ENCODE measurements at regions not wholly inside any gene's neighbourhood (a gene's known extent, or its start where the extent isn't known, plus 50 kb on each side); places are given as distances from the start of the nearest gene placed in this dataset.

GRCh38 chr9:17852108-17852507 lies 273.2 kb downstream of the SH3GL2 start:
- TF ChIP-seq POLR2A (IDR thresholded peaks at IDR 0.05; ENCODE audit: low read depth, low read length) (no peak), TAF1 (IDR thresholded peaks at IDR 0.05; ENCODE audit: borderline replicate concordance, low read depth, low read length) (no peak), SIX5 (IDR thresholded peaks at IDR 0.05; ENCODE audit: low read depth, low read length, severe bottlenecking) (no peak), MYB (IDR thresholded peaks at IDR 0.05; ENCODE audit: borderline replicate concordance, low read depth, low read length) (no peak), SMAD5 (IDR thresholded peaks at IDR 0.05; ENCODE audit: low read depth) (no peak), TBL1XR1 (IDR thresholded peaks at IDR 0.05; ENCODE audit: low read depth, low read length) (no peak), FOS (IDR thresholded peaks at IDR 0.05; ENCODE audit: borderline replicate concordance, extremely low read depth, insufficient read length) (no peak), ZNF274 (IDR thresholded peaks at IDR 0.05; ENCODE audit: insufficient read depth, insufficient read length) (no peak), EP300 (IDR thresholded peaks at IDR 0.05; ENCODE audit: borderline replicate concordance in 1 of 2, control insufficient read depth in 1 of 2, low read depth in 2 of 2, low read length in 2 of 2) (no peak), HDGF (IDR thresholded peaks at IDR 0.05) (no peak), ZNF24 (IDR thresholded peaks at IDR 0.05) (no peak)
- TF ChIP-seq, protein P1, sequence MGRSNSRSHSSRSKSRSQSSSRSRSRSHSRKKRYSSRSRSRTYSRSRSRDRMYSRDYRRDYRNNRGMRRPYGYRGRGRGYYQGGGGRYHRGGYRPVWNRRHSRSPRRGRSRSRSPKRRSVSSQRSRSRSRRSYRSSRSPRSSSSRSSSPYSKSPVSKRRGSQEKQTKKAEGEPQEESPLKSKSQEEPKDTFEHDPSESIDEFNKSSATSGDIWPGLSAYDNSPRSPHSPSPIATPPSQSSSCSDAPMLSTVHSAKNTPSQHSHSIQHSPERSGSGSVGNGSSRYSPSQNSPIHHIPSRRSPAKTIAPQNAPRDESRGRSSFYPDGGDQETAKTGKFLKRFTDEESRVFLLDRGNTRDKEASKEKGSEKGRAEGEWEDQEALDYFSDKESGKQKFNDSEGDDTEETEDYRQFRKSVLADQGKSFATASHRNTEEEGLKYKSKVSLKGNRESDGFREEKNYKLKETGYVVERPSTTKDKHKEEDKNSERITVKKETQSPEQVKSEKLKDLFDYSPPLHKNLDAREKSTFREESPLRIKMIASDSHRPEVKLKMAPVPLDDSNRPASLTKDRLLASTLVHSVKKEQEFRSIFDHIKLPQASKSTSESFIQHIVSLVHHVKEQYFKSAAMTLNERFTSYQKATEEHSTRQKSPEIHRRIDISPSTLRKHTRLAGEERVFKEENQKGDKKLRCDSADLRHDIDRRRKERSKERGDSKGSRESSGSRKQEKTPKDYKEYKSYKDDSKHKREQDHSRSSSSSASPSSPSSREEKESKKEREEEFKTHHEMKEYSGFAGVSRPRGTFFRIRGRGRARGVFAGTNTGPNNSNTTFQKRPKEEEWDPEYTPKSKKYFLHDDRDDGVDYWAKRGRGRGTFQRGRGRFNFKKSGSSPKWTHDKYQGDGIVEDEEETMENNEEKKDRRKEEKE (IDR thresholded peaks at IDR 0.05): no peak
- TF ChIP-seq, protein P2, sequence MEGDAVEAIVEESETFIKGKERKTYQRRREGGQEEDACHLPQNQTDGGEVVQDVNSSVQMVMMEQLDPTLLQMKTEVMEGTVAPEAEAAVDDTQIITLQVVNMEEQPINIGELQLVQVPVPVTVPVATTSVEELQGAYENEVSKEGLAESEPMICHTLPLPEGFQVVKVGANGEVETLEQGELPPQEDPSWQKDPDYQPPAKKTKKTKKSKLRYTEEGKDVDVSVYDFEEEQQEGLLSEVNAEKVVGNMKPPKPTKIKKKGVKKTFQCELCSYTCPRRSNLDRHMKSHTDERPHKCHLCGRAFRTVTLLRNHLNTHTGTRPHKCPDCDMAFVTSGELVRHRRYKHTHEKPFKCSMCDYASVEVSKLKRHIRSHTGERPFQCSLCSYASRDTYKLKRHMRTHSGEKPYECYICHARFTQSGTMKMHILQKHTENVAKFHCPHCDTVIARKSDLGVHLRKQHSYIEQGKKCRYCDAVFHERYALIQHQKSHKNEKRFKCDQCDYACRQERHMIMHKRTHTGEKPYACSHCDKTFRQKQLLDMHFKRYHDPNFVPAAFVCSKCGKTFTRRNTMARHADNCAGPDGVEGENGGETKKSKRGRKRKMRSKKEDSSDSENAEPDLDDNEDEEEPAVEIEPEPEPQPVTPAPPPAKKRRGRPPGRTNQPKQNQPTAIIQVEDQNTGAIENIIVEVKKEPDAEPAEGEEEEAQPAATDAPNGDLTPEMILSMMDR (IDR thresholded peaks at IDR 0.05 in 2 of 3, conservative IDR thresholded peaks at IDR 0.05 in 1 of 3; ENCODE audit: control insufficient read depth in 2 of 3, extremely low read depth in 1 of 3, insufficient read depth in 1 of 3, low read depth in 3 of 3, low read length in 3 of 3): no peak
